ENCODE measurements at regions not wholly inside any gene's neighbourhood (a gene's known extent, or its start where the extent isn't known, plus 50 kb on each side); places are given as distances from the start of the nearest gene placed in this dataset.

DNA sequence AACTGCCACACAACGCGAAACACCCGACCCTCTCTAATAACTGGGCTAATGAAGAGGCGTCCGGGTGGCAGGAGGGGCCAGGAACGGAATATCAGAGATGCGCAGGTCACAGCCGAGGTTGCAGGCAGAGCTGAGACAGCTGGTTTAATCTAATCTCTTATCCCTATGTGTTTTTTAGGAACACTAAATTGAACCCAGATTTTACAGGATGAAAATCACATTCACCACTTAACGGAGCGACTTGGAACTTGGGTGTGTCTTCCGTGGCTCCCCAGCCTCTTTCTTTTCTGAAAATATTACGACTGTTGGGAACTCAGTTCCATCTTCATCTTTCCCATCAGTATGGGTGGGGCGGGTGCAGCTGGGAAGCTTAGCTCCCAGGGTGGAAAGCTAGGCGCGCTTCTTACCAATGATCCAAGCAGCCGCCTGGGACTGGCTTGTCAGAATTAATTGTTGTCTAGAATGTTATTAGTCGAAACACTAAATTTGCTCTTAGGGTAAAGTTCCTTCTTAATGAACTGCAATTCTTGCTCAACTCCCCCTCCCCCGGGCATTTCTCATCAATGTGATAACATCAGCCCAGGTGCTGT is 92.5 kb downstream of the IRX2 start:
- no peak for ATAC-seq
- H3K4me1 ChIP-seq = no peaks in the 10 kb centered on the region
- H3K4me3 ChIP-seq = no peak overlapping the region
- H3K27ac ChIP-seq = no peak overlapping the region
- intact Hi-C loops (cut with DNase I) = no loop called here
- TF ChIP-seq, protein P1, sequence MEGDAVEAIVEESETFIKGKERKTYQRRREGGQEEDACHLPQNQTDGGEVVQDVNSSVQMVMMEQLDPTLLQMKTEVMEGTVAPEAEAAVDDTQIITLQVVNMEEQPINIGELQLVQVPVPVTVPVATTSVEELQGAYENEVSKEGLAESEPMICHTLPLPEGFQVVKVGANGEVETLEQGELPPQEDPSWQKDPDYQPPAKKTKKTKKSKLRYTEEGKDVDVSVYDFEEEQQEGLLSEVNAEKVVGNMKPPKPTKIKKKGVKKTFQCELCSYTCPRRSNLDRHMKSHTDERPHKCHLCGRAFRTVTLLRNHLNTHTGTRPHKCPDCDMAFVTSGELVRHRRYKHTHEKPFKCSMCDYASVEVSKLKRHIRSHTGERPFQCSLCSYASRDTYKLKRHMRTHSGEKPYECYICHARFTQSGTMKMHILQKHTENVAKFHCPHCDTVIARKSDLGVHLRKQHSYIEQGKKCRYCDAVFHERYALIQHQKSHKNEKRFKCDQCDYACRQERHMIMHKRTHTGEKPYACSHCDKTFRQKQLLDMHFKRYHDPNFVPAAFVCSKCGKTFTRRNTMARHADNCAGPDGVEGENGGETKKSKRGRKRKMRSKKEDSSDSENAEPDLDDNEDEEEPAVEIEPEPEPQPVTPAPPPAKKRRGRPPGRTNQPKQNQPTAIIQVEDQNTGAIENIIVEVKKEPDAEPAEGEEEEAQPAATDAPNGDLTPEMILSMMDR (IDR thresholded peaks at IDR 0.05) = no peak
- DNase-seq = no peak
- no peaks in the 10 kb centered on the region for H3K36me3 ChIP-seq
- peaks cover 13% of the 10 kb centered on the region for H3K27me3 ChIP-seq (ENCODE audit: low read depth)
- H3K9me3 ChIP-seq = no peaks in the 10 kb centered on the region

DNA sequence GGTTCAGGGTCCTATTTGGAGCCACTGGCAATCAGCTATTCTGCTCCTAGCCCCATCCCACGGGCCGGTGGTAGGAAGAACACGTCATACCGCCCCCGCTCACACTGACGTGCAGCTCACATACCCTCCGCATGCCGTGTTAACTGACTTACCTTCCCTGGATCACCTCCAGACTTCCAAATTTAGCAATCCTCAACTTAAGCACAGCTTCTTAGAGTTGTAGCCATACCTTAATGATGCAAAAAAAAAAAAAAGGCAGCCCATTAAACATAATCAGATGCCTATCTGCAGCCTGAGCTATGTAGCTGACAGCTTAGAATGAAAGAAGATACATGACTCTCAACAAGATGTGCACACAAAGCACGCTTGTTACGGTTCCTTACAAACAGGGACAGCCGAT is 93.0 kb downstream of the IRX2 start:
- no peaks in the 10 kb centered on the region for H3K36me3 ChIP-seq
- no peak for ATAC-seq
- TF ChIP-seq, protein P1 (IDR thresholded peaks at IDR 0.05) = no peak

DNA sequence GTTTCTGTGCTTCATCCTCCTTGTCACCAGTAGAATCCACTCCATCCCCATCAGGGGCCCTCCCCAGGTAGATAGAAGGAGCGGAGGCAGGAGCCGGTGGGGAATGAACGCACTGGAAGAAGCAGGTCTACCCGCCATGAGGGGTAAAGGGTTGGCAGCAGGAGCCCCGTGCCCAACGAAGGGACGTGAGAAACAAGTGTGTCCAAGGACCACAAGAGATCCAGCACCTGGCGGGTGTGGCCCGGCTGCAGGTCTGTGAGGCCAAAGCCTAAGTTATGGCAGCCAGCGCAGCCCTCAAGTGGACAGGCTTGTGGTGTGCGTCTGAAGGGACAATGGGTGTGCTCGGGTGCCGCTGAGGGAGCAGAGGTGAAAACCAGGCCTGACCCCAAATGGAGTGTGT is 94.3 kb downstream of the IRX2 start:
- Histone ChIP-seq H3K9me3 (no peaks in the 10 kb centered on the region), H3K27me3 (ENCODE audit: low read depth) (peaks cover 13% of the 10 kb centered on the region), H3K4me3 (no peak overlapping the region), H3K4me1 (no peaks in the 10 kb centered on the region), H3K36me3 (no peaks in the 10 kb centered on the region), H3K27ac (no peak overlapping the region)
- TF ChIP-seq, protein P1 (IDR thresholded peaks at IDR 0.05) = no peak
- DNase-seq (no peak), ATAC-seq (no peak)
- intact Hi-C loops (cut with DNase I) = no loop called here

More for the DNA sequence above, 93.0 kb downstream of the IRX2 start:
- DNase-seq = no peak
- Histone ChIP-seq H3K4me1 (no peaks in the 10 kb centered on the region), H3K9me3 (no peaks in the 10 kb centered on the region), H3K4me3 (no peak overlapping the region), H3K27me3 (ENCODE audit: low read depth) (peaks cover 13% of the 10 kb centered on the region), H3K27ac (no peak overlapping the region)
- intact Hi-C loops (cut with DNase I) = no loop called here

DNA sequence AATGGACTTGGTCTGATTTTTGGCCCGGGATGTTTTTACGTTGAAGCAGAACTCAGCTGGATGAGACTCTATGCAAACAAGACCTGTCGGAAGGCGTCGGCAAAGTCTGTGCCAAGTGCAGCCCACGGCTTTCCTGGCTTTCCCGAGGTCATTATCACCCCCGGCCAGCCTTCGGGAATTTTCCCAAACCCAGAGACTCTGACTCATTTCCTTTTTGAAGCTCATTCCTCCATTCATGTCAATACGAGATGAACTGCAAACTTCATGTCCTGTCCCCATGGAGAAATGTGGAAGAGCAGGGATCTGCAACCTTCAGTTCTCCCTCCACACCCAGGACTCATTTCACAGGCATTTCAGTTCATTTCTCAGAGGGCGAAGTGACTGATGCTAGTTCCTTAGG is 95.3 kb downstream of the IRX2 start:
- TF ChIP-seq, protein P1 (IDR thresholded peaks at IDR 0.05) = no peak
- Histone ChIP-seq H3K27ac (no peak overlapping the region), H3K9me3 (no peaks in the 10 kb centered on the region), H3K27me3 (ENCODE audit: low read depth) (peaks cover 13% of the 10 kb centered on the region), H3K36me3 (no peaks in the 10 kb centered on the region), H3K4me1 (no peaks in the 10 kb centered on the region), H3K4me3 (no peak overlapping the region)
- intact Hi-C loops (cut with DNase I) = no loop called here
- DNase-seq (no peak), ATAC-seq (no peak)

DNA sequence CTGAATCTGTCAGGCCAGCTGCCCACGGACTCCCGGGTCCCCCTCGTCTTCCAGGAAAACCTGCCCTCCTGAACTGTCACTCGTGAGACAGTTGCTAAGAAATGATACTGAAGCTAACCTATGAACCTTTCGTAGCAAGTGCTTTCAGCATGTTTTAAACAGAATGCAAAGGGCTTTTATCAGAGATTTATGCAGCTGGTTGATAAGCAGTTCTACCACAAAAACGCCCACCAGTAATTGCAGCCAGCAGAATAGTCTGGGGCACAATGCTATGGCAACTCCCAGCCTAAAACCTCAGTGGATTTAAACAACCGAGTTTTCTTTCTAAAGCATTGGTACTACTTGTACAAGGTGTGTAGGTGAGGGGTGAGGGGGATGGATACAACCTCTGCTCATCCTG is 97.5 kb downstream of the IRX2 start:
- H3K27me3 ChIP-seq (ENCODE audit: low read depth) = peaks cover 4% of the 10 kb centered on the region
- H3K9me3 ChIP-seq = no peaks in the 10 kb centered on the region
- TF ChIP-seq, protein P1 (IDR thresholded peaks at IDR 0.05) = no peak
- no peaks in the 10 kb centered on the region for H3K4me1 ChIP-seq
- DNase-seq (no peak), ATAC-seq (no peak)
- no peaks in the 10 kb centered on the region for H3K36me3 ChIP-seq
- intact Hi-C loops (cut with DNase I) = no loop called here
- H3K27ac ChIP-seq = no peak overlapping the region
- H3K4me3 ChIP-seq = no peak overlapping the region

Measured in lower lobe of right lung (tissue), 2 donors.